ENCODE measurements at regions not wholly inside any gene's neighbourhood (a gene's known extent, or its start where the extent isn't known, plus 50 kb on each side); places are given as distances from the start of the nearest gene placed in this dataset.

DNA sequence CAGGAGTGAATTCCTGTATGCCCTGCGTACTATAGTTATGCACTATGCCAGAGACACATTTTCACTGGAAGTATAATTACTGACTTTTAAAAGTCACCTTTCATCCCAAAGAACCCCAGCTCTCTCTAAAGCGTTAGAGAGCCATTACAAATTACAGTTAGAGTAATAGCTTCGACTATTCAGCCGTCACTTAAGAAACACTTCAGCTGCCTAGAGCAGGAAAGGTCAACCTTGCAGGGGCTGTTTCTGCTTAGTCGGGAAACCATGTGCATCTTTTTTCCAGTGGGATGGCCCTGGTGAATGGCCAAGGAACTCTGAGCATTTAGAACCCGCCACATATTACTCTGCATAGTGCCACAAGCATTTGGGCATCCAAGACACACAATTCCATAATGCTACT, 235.9 kb downstream of the ARRDC4 start:
- DNase-seq (ENCODE audit: low read depth in 2 of 2), result no peak

- DNase-seq (ENCODE audit: low read depth in 2 of 2), result no peak
These were observed 241.8 kb downstream of the ARRDC4 start for GRCh38 chr15:98202256-98202655.

GRCh38 chr15:98203872-98204660, 243.6 kb downstream of the ARRDC4 start:
- DNase-seq (ENCODE audit: low read depth in 2 of 2), result no peak

- DNase-seq (ENCODE audit: low read depth in 2 of 2), result no peak
These were observed 247.4 kb downstream of the ARRDC4 start for GRCh38 chr15:98207928-98208327.

DNA sequence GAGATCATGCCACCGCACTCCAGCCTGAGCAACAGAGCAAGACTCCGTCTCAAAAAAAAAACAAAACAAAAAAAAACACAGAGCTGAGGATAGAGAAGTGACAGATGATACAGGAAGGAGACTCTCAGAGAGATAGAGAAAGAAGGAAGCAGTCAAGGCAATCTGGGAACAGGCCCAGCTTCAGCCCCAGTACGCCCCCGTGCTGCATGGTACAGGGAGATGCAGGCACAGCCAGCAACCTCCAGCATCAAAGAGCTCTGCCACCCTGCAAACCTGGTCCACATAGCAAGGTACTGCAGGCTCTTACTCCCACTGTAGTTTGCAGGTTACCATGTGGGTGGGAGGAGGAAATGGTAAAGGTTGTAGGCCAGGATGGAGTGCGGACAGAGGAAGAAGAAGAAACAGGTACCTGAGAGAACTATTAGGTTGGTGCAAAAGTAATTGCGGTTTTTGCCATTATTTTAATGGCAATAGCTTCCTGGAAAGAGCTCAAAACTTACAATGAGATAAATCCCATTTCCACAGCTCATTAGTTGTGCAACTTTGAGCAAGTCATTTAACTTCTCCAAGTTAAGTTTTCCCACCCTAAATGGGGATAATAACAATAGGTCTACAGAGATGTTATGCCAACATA, 253.0 kb downstream of the ARRDC4 start:
- no peak for DNase-seq (ENCODE audit: low read depth in 2 of 2)

- DNase-seq (ENCODE audit: low read depth in 2 of 2), result no peak
These were observed 255.7 kb downstream of the ARRDC4 start for GRCh38 chr15:98216166-98216565.

DNA sequence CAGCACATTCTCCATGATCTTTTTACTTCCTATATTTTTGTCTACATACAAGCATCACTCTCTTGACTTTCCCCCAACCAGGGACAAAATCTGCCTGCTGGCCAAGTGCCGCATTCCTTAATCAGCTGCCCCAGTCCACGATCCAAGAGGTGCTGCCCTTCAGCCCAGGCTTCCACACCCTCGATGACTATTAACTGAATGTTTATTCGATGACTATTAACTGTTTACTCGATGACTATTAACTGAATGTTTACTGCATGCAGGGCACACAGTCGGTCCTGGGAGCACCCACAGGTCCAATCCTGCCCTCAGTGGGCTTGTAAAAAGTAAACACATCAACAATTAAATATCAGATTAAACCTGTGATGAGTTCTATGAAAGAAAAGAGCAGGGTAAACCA, 256.9 kb downstream of the ARRDC4 start:
- no peak for DNase-seq (ENCODE audit: low read depth in 2 of 2)

DNA sequence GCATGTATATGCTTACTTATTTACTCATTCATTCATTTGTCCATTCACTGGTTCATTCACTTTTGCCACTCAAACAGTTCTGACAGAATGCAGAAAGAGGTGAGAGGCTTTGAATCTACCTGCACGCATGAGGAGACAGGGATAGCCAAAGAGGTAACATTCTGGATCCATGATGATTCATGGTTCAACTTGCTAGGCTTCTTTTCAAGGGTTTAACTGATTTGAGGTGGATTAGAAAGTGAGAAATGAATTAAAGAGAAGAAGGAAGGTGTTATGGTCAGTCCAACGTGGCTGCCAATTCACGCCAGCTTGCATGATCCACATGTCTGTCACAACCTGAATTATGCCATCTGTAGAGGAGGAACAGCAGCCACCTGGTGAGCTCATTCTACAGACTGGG, 260.6 kb downstream of the ARRDC4 start:
- no peak for DNase-seq (ENCODE audit: low read depth in 2 of 2)

- no peak for DNase-seq (ENCODE audit: low read depth in 2 of 2)
These were observed 261.1 kb downstream of the ARRDC4 start for GRCh38 chr15:98221577-98221976.

DNA sequence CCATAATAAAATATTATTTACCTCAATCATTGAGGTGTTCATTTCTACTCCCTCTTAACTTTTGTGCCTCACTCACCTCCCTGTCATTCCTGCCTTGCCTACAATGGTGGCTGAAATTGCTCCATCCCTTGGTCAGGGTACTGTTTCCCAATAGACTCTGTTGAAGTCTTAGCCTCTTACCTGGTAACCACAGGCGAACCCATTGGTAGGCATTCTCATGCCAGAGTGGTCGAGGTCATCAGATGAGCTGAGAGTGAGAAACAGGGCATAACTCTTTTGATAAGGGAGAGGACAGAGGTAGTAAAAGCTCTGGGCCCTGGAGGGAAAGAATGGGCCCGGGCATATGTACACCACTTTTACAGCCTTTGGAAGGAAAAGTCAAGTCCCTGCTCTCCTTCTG, 265.6 kb downstream of the ARRDC4 start:
- DNase-seq (ENCODE audit: low read depth in 2 of 2), result no peak

DNA sequence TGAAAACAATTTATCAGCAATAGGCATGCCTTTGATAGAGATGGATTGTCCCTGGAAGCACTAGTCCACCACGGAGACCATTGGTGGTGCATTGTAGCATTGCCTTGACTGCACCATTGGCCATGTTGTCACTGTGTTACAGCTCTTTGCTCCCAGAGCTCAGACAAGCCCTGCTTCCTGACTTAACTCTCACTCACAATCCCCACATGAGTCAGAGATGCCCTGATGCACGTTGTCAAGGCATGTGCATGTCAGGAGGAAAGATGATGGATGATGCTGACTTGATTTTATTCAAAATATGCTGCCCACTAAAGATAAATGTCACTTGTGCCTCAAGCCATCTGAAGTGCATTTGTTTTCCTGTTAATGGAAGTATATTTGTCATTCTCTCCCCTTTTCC, 266.1 kb downstream of the ARRDC4 start:
- DNase-seq (ENCODE audit: low read depth in 2 of 2), result no peak

DNA sequence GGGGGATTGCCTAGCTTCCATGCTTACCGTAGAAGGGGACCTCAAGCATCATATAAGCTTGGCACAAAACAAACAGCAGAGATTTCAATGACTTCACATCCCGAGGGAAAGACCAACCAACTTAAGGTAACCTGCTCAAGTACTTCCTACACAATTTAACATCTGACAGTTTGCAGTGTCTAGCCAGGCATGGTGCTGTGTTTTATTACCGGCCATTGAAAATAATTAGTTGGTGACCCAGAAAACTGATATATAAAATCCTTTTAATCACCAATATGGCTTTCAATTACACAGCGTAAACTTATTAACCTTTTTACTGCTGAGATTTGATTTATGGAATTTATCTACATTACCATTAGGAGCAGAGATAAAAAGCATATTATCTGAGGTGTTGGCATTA, 268.3 kb downstream of the ARRDC4 start:
- no peak for DNase-seq (ENCODE audit: low read depth in 2 of 2)

- no peak for DNase-seq (ENCODE audit: low read depth in 2 of 2)
These were observed 270.5 kb downstream of the ARRDC4 start for GRCh38 chr15:98230975-98231374.

DNA sequence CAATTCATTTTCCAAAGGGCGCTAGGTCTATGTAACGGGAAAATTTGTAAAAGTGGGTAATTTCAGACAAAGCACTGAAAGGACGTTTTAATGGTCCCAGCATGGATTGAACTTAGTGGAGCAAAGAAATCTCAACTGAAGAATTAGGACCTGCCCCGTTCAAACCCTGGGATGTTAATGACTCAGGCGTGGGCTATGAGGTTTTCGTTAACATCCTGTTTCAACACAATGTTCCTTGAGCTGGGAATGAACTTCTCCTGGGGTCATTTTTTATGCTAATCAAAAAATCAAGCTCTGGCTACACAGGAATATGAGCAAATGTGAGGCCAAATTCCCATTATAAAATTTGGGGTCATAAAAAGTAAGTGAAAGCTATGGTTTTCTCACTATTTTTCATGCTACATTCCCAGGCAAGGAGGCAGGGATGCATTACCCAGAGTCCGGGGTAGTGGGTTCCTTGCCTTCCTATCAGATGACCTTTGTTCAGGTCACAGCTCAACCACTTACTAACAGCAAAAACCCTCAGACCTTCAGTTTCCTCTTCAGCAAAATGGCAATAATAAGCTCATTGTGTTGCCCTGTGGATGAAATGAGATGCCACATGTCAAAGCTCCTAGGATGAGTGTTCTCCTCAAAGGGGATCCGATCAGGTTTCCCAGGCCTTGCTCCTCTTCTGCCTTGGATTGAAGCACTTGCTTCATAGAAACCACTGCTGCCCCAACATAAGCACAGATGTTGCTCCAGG, 271.4 kb downstream of the ARRDC4 start:
- no peak for DNase-seq (ENCODE audit: low read depth in 2 of 2)

DNA sequence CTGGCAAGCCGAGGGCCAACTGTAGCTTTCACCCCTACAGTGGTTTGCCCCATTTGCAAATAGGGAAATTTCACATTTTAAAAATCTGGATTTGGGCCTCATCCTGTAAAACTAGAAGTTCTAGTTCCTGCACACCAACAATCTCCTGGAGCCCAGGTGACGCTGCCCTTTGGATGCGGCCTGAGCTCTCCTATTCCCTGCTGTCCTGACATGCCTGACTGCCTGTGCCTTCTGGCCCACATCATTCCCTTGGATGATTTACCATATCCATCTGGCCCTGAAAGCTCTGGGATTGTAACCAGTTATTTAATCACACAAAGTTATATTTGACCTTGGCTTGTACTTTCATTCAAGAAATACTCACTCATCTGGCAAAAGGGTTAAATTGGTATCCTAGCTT, 272.3 kb downstream of the ARRDC4 start:
- no peak for DNase-seq (ENCODE audit: low read depth in 2 of 2)

GRCh38 chr15:98233873-98234272, 273.4 kb downstream of the ARRDC4 start:
- DNase-seq (ENCODE audit: low read depth in 2 of 2), result no peak

DNA sequence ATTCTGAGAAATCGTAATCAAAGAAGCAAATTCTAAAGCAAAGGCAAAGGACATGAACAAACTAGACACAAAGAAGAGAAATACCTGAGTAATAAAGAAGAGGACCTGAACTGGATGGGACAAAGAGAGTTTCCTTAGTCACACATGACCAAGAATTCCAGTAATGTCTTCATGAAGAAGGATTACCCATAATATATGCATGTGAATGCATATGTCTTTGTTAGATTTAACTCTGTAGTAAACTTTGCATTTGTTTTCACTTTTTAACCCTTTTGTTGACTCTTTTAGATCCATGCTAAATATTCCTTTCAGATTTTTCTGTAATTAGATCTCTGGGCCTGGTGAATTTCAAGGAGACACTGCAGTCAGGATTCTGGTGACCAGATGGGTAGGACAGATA, 279.8 kb downstream of the ARRDC4 start:
- no peak for DNase-seq (ENCODE audit: low read depth in 2 of 2)

DNA sequence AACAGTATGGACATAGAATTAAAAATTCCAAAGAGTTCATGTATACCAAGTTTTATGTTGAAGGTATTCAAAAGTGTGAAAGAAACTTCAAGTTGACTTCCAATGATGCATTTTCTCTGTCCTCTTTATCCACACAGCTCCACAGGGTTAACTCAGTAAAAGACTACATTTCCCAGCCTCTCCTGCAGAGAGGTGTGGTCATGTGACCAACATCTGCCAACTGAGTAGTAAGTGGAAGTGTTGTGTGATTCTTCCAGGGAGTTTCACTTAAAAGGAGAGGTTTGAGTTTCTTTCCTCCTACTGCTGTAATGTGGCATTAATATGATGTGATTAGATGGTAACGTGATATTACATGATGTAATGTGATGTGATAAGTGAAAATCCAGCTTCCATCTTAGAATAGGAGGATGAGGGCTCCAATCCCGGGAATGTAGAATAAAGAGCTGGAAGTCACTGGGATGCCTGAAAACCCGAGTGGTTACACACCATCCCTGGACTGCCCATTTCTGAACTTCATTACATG, 280.6 kb downstream of the ARRDC4 start:
- no peak for DNase-seq (ENCODE audit: low read depth in 2 of 2)

DNA sequence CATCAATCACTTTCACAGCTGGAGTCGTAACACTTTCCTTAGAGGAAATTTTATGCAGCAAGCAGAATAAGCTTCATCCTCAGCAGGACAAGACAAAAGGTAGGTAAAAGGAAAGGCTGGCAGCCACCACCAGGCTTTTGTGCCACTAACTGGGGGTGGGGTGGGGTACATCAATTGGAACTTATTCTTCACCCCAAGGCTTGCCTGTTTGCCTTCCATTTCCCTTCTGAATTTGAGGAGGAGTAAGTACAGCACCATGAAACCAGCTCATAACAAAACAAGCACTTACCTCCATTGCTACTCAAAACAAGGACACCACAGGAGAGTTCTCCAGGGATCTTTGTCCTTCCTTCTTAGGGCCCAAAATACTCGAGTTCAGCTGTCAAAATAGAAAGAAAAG, 296.8 kb downstream of the ARRDC4 start:
- DNase-seq (ENCODE audit: low read depth in 2 of 2), result no peak

DNA sequence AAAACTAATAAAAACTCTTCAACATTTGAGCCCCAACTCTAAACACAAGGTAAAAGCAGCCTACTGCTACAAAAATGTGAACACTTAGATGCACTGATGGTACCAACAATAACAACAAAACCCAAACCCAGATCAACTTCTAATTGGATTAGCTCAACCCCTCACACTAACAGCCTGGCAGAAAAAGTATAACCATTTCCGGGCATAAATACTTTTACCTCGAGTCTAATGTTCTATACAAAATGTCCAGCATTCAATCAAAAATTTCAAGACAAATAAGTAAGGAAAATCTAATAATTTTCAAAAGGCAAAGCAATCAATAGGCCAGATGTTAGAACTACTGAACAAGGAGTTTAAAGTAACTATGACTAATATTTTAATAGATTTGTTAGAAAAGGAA, 303.3 kb downstream of the ARRDC4 start:
- no peak for DNase-seq (ENCODE audit: low read depth in 2 of 2)

DNA sequence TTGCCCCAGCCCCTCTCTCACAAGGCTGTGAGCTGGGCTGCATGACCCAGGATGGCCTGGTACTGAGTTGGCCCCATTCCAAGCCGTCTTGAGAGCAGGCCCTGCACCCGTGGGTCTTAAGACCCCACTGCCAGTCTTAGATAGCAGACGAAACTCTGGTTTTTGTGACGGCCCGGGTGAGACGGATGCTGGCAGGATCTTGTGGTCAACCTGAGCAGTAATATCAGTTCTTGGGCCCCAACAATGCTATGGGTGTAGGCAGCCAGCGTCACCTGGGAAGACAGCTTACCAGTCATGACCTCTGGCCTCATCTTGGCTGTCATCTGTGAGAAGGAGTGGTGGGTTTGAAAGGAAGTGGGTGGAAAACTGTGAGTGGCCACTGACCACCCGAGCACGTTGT, 305.8 kb downstream of the ARRDC4 start:
- DNase-seq (ENCODE audit: low read depth in 2 of 2), result no peak

DNA sequence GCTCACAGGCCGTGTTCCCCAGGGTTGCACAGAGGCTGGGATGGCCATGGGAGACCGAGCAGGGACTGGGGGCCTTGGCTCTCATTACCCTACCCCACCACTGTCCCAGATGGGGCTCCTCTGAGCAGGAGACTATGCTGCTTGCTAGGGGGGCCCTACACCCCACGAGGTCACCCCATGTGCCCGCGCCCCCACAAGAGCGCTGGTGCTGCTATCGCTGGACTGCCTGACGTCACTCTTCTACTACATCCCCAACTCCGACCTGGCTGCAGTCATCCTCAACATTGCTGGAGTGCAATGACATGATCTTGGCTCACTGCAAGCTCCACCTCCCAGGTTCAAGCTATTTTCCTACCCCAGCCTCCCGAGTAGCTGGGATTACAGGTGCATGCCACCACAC, 307.7 kb downstream of the ARRDC4 start:
- no peak for DNase-seq (ENCODE audit: low read depth in 2 of 2)

DNA sequence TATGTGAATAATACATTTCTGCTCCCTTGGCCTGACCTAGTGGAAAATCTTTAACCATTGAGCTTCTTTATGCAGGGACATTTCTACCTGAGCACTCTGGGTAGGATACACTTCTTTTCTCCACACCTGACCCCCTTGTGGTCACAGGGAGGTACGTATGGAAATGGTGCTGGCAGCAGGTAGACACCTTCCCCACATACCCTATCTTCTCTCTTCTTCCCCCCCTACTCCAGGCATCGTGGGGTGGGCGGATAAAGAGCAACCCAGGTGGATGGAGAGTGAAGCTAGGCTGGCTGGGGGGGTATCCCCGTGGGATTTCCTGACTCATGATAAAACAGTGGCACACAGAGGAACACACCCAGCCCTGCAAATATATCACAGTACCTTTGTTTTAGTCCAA, 312.1 kb downstream of the ARRDC4 start:
- DNase-seq (ENCODE audit: low read depth in 2 of 2), result no peak
